ENCODE measurements at regions not wholly inside any gene's neighbourhood (a gene's known extent, or its start where the extent isn't known, plus 50 kb on each side); places are given as distances from the start of the nearest gene placed in this dataset.

- TF ChIP-seq CTCF (conservative IDR thresholded peaks at IDR 0.05) (no peak), ZFX (IDR thresholded peaks at IDR 0.05) (no peak)
Measured at GRCh38 chr5:38650946-38651345, 94.5 kb upstream of the LIFR start.
